GM19467 (cell line): ENCODE measurements at regions not wholly inside any gene's neighbourhood (a gene's known extent, or its start where the extent isn't known, plus 50 kb on each side); places are given as distances from the start of the nearest gene placed in this dataset.
"Not testable (repeated sequence)": the region's sequence is repeated elsewhere in the genome, so short reads cannot be mapped to it uniquely, and the experiment has no call there.

Experiments used
- ATAC-seq: cut with Tn5 transposase; IDR thresholded peaks from one replicate; pipeline ENCODE4 v1.9.1; 2021; ENCODE audit warnings: mild to moderate bottlenecking, moderate library complexity; ENCODE audit not compliant: unreplicated experiment

GRCh38 chr5:147075187-147075586, 159.6 kb upstream of the STK32A start:
- no peak for ATAC-seq

DNA sequence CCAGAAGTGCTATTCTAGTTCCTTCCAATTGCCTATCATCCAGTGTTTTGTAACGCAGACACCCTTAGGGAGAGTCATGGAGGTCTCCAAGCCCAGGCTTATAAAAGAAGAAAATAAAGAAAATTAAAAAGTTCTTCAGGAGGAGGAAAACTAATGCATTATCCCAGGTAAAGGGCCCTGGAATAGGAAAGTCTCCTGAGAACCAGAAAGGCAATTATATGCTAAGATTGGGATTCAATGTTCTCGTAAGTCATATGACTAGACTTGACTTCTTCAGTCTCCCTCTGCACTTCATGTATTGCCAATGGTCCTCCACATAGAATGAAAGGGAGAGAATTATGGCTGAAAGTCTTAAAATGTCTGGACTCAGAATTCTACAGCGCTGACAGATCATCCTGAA, 154.4 kb upstream of the STK32A start:
- no peak for ATAC-seq

DNA sequence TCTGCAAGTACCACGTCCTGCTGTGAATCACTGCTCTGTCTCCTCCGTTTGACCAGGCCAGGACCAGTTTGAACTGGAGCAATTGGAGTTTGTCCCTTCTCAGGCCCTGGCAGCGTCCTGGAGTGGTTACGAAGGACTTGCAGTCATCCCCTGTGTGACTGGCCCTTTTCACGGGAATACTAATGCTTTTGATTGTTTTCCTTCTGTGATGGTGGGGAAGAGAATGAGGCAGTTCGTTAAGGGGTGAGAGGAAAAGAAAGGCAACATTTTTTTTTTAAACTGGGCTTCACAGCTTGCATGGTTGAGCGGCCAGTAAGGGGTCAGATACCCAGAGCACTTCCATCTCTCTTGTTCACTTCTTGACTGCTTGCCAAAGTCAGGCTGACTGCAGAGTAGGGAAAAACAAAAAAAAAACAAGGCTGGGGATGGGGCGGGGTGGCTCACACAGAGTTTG, 153.5 kb upstream of the STK32A start:
- no peak for ATAC-seq

- ATAC-seq: no peak
Observed at GRCh38 chr5:147084702-147085101, 150.1 kb upstream of the STK32A start.

- ATAC-seq: no peak
Observed at GRCh38 chr5:147085409-147085808, 149.4 kb upstream of the STK32A start.

- ATAC-seq: no peak
Observed at GRCh38 chr5:147092044-147092443, 142.8 kb upstream of the STK32A start.

DNA sequence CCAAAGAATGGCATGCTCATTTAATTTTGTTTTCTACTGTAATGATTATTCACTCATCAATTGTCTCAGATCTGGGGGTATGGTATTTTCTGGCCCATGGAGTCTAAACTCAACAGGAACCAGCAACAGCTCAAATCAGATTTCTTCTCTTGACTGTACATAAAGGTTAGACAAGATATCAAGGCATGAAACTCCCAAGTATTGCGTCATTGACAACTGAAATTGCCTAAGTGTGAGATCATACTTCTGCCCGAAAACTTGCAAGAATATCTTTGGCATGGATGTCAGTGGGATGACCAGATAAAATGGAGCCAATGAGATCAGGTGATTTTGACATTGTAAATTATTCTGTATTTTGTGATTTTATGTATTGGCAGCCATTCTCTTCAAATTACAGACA, 141.7 kb upstream of the STK32A start:
- ATAC-seq: no peak

DNA sequence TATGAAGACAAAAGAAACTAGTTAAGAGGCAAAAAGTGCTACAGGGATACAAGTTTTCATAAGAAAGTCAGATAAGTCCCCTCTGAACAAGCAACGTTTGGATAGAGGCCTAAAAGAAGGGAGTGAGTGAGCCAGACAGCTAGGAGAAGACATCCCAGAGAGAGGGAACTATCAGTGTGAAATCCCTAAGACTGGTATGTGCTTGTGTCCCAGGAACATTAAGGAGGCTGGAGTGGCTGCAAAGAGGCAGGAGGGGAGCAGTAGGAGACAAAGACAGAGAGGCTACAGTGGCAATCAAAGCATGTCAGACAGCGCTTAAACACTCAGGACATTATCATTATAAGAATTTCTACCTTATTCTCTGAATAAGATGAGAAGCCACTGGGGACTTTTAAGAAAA, 139.1 kb upstream of the STK32A start:
- ATAC-seq: no peak

DNA sequence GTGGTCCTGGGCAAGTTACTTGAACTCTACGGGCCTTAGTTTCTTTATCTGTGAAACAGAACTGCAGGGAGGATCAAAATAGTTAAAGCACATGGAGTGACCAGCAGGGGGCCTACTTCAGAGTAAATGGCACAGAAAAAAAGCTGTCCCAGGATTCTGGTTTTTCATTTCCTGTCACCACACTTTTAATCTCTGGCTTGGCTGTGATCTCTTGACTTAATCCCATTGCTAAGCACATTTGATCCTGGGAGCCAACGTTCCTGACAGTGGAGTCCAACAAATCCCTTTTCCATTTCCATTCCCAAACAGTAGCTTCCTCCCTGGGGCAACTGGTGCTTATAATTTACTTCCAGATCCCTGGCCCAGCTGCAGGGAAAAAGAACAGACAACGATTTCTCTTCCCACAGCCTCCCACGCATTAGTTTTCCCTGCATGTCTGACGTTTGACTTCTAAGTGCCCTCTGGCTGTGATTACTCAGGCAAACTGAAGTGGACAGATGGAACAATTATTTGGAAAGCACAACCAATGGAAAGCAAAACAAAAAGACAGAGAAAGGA, 136.5 kb upstream of the STK32A start:
- ATAC-seq: no peak

DNA sequence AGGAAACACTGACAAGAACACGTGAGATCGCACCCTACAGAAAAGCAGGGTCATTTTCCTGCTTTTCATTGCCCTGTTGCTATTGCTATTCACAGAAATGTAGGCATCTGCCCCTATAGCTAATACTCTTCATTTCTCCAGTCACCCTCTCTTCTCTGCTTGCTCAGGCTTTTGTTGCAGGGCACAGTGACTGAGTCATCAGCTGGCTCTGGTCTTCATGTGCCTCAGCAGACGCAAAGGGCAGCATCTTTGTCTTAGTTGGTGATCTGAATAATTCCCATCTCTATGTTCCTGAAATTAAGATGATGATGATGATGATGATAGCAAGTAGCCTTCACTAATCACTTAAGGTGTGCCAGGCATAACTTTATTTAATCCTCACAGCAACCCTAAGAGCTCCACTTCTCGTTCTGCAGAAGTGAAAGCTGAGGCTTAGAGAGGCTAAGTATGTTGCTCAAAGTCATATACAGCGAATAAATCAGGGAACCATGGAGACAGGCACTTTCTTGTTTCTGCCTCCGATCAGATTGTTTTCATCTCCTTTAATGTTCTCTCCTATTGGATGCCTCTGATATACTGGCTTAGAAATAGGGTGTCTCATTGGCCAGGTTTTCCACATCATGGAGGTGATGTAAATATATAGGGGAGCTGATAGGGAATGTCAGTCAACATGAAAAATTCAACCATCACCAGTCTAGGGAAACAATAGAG, 133.0 kb upstream of the STK32A start:
- ATAC-seq: no peak

GRCh38 chr5:147112899-147113298, 121.9 kb upstream of the STK32A start:
- ATAC-seq: no peak

- ATAC-seq: no peak
Observed at GRCh38 chr5:147113967-147114366, 120.9 kb upstream of the STK32A start.

GRCh38 chr5:147139759-147140158, 95.1 kb upstream of the STK32A start:
- not testable (repeated sequence) for ATAC-seq

- ATAC-seq: no peak
Observed at GRCh38 chr5:147140558-147140957, 94.3 kb upstream of the STK32A start.

DNA sequence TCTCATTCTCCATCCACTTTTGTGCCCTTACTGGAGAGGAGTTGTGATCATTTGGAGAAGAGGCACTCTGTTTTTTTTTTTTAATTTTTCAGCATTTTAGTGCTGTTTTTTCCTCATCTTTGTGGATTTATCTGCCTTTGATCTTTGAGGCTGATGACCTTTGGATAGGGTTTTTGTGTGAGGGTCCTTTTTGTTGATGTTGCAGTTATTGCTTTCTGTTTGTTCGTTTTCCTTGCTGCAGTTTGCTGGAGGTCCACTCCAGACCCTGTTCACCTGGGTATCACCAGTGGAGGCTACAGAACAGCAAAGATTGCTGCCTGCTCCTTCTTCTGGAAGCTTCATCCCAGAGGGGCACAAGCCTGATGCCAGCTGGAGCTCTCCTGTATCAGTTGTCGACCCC, 93.2 kb upstream of the STK32A start:
- ATAC-seq: not testable (repeated sequence)

DNA sequence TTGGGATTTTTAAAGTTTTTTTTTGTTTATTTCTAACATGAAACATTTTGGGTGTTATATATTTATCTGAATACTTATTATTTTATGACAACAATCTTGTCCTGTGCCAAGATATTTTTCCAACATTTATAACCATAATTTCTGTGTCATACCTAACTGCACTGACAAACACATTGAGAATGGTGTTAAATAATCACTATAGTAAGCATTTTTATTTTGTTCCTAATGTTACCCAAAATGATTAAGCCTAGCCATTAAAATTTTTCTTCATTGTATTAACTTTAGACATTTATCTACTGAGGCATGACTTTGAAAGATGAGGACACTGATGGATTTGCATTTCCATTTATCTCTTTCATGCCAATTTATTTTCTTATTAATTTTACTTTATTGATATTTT, 91.6 kb upstream of the STK32A start:
- ATAC-seq: no peak

DNA sequence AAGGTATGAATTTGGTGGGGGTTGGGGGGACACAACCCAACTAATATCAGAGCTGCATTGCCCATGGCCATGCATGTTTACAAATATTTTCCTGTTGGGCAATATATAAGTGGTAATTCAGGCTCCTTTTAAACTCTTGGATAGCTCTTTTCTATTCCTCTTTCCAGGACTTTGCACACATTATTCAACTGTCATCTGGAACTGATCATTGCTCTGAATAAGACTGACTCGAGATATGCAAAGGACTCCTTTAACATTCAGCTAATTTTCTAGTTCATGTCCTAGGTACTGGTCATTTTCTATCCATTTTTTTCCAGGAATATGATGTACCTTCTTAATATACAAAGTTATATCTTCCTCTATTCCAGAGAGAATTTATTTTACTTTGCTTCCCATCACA, 89.5 kb upstream of the STK32A start:
- ATAC-seq: no peak

GRCh38 chr5:147148715-147149114, 86.1 kb upstream of the STK32A start:
- no peak for ATAC-seq

DNA sequence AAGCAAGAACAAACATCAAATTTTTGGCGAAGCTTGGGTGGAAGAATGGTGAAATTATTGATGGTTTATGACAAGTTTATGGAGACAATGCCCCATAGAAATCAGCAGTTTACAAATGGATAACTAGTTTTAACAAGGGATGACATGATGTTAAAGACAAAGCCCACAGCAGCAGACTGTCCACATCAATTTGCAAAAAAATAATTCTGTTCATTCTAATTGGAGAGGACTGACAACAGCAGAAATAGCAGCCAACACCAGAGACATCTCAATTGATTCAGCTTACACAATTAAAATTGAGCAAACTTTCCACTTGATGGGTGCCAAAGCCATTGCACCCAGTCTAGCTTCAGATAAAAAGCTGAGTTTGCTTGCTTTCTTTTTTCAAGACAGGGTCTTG, 82.7 kb upstream of the STK32A start:
- ATAC-seq: no peak

DNA sequence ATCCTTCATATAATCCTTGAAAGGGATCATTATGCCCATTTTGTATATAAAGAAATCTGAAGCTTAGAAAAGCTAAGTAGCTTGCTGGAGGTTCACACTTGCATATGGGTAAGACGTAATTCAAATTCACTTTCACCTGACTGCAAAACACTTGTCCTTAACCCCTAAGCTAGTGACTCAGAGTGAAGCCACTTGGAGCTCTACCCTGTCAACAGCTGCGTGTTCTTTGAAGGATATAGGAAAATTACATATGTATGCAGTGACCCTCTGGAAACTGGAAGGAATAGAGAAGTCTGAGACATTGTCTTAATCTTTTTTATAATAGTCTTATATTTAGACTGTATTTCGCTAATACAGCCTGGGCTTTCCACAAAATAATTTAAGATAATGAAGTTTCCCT, 80.0 kb upstream of the STK32A start:
- ATAC-seq: no peak

- no peak for ATAC-seq
Observed at GRCh38 chr5:147156012-147156411, 78.8 kb upstream of the STK32A start.

- ATAC-seq: no peak
Observed at GRCh38 chr5:147160902-147161700, 73.7 kb upstream of the STK32A start.
